ENCODE measurements at regions not wholly inside any gene's neighbourhood (a gene's known extent, or its start where the extent isn't known, plus 50 kb on each side); places are given as distances from the start of the nearest gene placed in this dataset.

DNA sequence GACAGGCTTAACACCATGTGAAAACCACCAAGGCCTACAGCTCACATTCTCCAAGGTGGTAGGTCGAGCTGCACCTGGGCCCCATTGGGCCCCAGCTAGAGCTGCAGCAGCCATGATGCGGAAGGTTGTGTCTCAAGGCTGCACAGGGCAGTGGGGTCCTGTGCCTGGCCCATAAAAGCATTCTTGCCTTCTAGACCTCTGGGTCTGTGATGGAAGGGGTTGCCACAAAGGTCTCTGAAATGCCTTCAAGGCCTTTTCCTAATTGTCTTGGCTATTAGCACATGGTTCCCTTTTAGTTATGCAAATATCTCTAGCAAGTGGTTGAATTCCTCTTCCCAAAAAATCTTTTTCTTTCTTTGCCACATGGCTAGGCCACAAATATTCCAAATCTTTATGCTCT is 52.5 kb upstream of the C11orf58 start:
- TF ChIP-seq, protein P1, sequence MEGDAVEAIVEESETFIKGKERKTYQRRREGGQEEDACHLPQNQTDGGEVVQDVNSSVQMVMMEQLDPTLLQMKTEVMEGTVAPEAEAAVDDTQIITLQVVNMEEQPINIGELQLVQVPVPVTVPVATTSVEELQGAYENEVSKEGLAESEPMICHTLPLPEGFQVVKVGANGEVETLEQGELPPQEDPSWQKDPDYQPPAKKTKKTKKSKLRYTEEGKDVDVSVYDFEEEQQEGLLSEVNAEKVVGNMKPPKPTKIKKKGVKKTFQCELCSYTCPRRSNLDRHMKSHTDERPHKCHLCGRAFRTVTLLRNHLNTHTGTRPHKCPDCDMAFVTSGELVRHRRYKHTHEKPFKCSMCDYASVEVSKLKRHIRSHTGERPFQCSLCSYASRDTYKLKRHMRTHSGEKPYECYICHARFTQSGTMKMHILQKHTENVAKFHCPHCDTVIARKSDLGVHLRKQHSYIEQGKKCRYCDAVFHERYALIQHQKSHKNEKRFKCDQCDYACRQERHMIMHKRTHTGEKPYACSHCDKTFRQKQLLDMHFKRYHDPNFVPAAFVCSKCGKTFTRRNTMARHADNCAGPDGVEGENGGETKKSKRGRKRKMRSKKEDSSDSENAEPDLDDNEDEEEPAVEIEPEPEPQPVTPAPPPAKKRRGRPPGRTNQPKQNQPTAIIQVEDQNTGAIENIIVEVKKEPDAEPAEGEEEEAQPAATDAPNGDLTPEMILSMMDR (IDR thresholded peaks at IDR 0.05): no peak

DNA sequence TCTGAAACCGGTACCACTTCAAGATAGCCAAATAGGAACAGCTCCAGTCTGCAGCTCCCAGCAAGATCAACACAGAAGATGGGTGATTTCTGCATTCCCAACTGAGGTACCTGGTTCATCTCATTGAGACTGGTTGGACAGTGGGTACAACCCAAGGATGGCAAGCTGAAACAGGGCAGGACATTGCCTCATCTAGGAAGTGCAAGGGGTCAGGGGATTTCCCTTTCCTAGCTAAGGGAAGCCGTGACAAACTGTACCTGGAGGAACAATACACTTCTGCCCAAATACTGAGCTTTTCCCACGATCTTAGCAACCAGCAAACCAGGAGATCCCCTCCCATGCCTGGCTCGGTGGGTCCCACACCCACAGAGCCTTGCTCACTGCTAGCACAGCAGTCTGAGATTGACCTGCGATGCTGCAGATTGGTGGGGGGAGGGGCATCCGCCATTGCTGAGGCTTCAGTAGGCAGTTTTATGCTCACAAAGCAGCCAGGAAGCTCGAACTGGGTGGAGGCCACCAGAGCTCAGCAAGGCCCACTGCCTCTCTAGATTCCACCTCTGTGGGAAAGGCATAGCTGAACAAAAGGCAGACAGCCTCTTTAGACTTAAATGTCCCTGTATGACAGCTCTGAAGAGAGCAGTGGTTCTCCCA is 59.9 kb upstream of the C11orf58 start:
- TF ChIP-seq, protein P1 (IDR thresholded peaks at IDR 0.05): no peak

DNA sequence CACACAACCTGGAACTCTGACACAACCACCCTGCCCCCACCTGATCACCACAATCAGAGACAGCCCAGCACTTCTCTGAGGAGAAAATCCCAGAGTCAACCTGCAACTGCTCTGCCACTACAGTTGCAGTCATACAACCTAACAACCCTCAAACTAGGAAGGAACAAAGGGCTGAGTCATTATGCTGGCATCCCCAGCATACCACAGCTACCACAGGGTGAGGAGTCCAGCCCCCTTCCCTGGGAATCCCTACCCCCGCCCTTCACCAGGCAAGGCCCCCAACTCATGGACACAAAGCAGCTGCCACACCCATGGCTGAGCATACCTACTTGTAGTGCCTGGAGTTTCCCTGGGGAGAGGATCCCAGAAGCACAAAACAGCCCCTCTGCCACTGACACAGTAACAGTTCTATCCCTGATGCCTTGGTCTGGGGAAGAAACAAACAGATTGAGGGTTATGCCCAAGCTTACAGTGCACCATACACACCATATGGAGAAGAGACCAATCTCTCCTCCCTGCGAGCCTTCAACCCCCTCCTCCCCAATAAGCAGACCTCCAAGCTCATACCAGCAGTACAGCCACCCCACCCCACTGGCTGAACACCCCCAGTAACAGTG is 68.5 kb upstream of the C11orf58 start:
- TF ChIP-seq, protein P1 (IDR thresholded peaks at IDR 0.05): no peak

DNA sequence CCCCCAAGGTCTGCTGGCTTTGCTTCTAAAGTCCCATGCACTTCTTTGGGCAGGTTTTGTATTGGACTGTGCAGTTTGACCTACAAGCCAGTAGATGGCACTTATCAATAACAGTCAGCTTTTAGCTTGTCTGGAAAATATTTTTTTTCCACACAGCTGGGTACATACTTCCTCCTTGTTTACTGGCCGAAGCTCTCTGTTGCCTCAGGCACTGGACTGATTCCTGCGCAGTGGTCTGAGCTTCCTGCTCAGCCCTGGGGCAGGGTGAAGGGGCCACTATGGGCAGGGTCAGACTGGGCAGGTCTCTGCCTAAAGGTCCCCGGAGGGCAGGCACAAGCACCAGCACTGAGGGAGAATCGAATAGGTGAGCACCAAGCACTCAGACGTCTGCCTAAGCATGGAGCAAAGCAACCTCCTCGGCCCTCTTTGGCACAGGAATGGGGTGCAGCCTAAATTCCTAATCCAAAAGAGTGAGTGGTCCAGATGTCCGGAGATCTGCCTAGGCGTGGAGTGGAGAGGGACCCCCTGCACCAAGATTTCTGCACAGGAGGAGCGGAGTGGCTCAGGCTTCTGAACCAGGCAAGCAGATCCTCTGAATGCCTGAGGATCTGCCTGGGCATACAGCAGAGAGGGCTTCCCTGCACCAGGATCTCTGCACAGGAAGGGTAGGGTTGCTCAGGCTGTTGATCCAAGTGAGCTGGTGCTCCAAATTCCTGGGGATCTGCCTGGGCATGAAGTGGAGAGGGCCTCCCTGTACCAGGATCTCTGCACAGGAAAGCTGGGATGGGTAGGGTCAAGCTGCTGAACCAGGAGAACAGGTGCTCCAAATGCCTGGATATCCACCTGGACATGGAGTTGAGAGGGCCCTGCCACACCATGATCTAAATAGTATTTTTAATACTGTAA is 105.9 kb upstream of the C11orf58 start:
- TF ChIP-seq, protein P1 (IDR thresholded peaks at IDR 0.05): peak; percentile 85

GRCh38 chr11:16630651-16631050 is 107.8 kb upstream of the C11orf58 start:
- TF ChIP-seq, protein P1 (IDR thresholded peaks at IDR 0.05): no peak

DNA sequence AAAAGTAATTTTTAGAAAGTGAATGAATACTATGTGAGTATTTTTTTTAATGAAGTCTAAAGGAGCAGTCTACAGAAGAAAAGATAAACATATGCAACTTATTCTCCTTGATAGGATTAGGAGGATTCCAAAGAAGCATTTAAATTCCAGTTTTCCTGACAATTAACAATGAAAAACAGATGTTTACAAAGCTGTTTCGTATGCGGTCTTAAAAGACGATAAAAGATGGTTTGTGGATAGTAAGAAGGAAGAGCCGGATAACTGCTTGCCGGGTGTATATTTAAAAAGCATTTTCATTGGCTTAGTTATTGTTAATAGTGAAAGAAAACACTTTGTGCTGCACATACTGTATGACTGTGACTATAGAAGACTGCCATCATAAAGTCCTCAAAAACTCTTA is 120.0 kb upstream of the C11orf58 start:
- TF ChIP-seq, protein P1 (IDR thresholded peaks at IDR 0.05): no peak

DNA sequence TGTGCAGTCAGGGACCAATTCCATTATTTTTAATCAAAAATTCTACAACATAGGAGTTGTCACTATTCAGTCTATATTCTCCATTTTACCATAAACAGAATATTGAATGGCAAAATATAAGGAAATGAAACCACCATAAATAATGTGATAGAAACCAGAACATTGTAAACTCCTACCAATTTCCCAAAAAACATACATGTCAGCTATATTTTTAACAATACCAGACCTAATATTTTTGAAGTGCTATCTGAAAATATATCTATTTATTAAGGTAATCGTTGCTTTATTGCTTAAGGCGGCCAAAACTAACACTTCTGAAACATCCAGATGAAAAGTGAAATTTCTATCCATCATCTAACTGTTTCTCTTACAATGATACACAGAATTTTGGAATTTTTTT is 123.0 kb upstream of the C11orf58 start:
- TF ChIP-seq, protein P1 (IDR thresholded peaks at IDR 0.05): no peak

All from LNCAP (cell line).